ENCODE measurements at regions not wholly inside any gene's neighbourhood (a gene's known extent, or its start where the extent isn't known, plus 50 kb on each side); places are given as distances from the start of the nearest gene placed in this dataset.

DNA sequence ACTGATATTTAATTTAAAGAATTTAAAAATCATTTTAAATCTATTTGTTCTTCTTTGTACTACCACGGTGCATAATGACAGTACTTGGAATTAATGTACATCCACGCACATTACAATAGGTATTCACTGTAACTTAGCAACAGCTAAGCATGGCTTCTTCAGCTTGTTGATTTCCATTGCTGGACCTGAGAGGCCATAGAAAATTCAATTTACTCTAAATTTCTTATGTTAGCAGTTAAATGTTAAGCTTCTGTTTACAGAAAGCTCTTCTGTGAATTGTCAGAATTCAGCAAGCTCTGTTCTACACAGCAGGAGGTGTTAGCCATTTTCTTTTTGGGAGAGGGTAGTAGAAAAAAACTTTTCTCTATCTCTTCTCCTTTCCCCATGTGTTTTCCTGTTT is 1149.3 kb upstream of the CDH2 start:
- TF ChIP-seq CTCF (IDR thresholded peaks at IDR 0.05) (no peak), POLR2A (IDR thresholded peaks at IDR 0.05) (no peak)

All from uterus (tissue), 2 donors.